Fibroblast of villous mesenchyme (primary cell): ENCODE measurements at regions not wholly inside any gene's neighbourhood (a gene's known extent, or its start where the extent isn't known, plus 50 kb on each side); places are given as distances from the start of the nearest gene placed in this dataset.

Source experiments
- DNase-seq: peaks from one replicate; pipeline ENCODE4 v3.0.0-alpha.2; 2010; ENCODE audit warnings: low read depth
- H3K4me3 ChIP-seq: 2 replicates; pipeline ENCODE4 v1.5.1; 2011; ENCODE audit warnings: low read depth, mild to moderate bottlenecking, low read length
- CTCF ChIP-seq: IDR thresholded peaks from 2 replicates; pipeline ENCODE4 v1.5.1; 2012; ENCODE audit warnings: low read depth, mild to moderate bottlenecking, low read length; ENCODE audit not compliant: insufficient read depth

GRCh38 chr7:22607180-22607579 lies 107.2 kb upstream of the STEAP1B start:
- H3K4me3 ChIP-seq: no peak overlapping the region
- DNase-seq: peak; percentile 88
- TF ChIP-seq CTCF: no peak

- DNase-seq: no peak
- no peak for TF ChIP-seq CTCF
- H3K4me3 ChIP-seq: no peak overlapping the region
Measured at GRCh38 chr7:22604246-22604645, 104.3 kb upstream of the STEAP1B start.

- TF ChIP-seq CTCF: no peak
- H3K4me3 ChIP-seq: no peak overlapping the region
- DNase-seq: peak; percentile 71
Measured at GRCh38 chr7:22601812-22602565, 102.0 kb upstream of the STEAP1B start.

- TF ChIP-seq CTCF: no peak
- DNase-seq: peak; percentile 69
- no peak overlapping the region for H3K4me3 ChIP-seq
Measured at GRCh38 chr7:22601408-22601807, 101.4 kb upstream of the STEAP1B start.

GRCh38 chr7:22601003-22601402 lies 101.0 kb upstream of the STEAP1B start:
- no peak for DNase-seq
- no peak for TF ChIP-seq CTCF
- H3K4me3 ChIP-seq: no peak overlapping the region

GRCh38 chr7:22598318-22598920 lies 98.4 kb upstream of the STEAP1B start:
- DNase-seq: no peak
- no peak for TF ChIP-seq CTCF
- H3K4me3 ChIP-seq: no peak overlapping the region
